GM23338 (cell line): ENCODE measurements at regions not wholly inside any gene's neighbourhood (a gene's known extent, or its start where the extent isn't known, plus 50 kb on each side); places are given as distances from the start of the nearest gene placed in this dataset.

Source experiments
- ATAC-seq: fragments of 200-7000 bp; cut with Tn5 transposase; 3 replicates; pipeline ENCODE4 v1.9.1; 2020
- DNase-seq: peaks from one replicate; pipeline ENCODE4 v3.0.0-alpha.2; 2015; ENCODE audit warnings: low spot score
- H2AFZ ChIP-seq: fragments of 200-600 bp; sonication (generic); 2 replicates; pipeline ENCODE4 v1.8.0; 2016; ENCODE audit warnings: antibody characterized with exemption, mild to moderate bottlenecking, moderate library complexity
- H3F3A ChIP-seq: fragments of 200-600 bp; sonication (generic); replicated peaks from 2 replicates; pipeline ENCODE4 v1.8.0; 2017; ENCODE audit warnings: antibody characterized with exemption, mixed run types, low read depth
- H3K27ac ChIP-seq: fragments of 200-600 bp; sonication (generic); 2 replicates; pipeline ENCODE4 v1.6.1; 2016; ENCODE audit warnings: low read depth
- H3K27me3 ChIP-seq: fragments of 200-600 bp; sonication (generic); 2 replicates; pipeline ENCODE4 v1.8.0; 2016; ENCODE audit warnings: mild to moderate bottlenecking, mixed run types, moderate library complexity; ENCODE audit not compliant: insufficient read depth
- H3K36me3 ChIP-seq: fragments of 200-600 bp; sonication (generic); 2 replicates; pipeline ENCODE4 v1.8.0; 2016; ENCODE audit warnings: mild to moderate bottlenecking; ENCODE audit not compliant: insufficient read depth
- H3K4me1 ChIP-seq: fragments of 200-600 bp; sonication (generic); 2 replicates; pipeline ENCODE4 v1.8.0; 2016; ENCODE audit warnings: mild to moderate bottlenecking, moderate library complexity; ENCODE audit not compliant: insufficient read depth
- H3K4me2 ChIP-seq: fragments of 200-600 bp; sonication (generic); 2 replicates; pipeline ENCODE4 v1.7.1; 2017; ENCODE audit warnings: mixed run types
- H3K4me3 ChIP-seq: fragments of 200-600 bp; sonication (generic); 2 replicates; pipeline ENCODE4 v1.6.1; 2016; ENCODE audit warnings: mixed run types
- H3K79me2 ChIP-seq: fragments of 200-600 bp; sonication (generic); replicated peaks from 2 replicates; pipeline ENCODE4 v1.8.0; 2017; ENCODE audit warnings: mild to moderate bottlenecking; ENCODE audit not compliant: insufficient read depth
- H3K9me2 ChIP-seq: fragments of 200-600 bp; sonication (generic); 2 replicates; pipeline ENCODE4 v1.8.0; 2017; ENCODE audit not compliant: insufficient read depth
- H4K20me1 ChIP-seq: fragments of 200-600 bp; sonication (generic); replicated peaks from 2 replicates; pipeline ENCODE4 v1.8.0; 2017; ENCODE audit warnings: mild to moderate bottlenecking; ENCODE audit not compliant: insufficient read depth
- H3K27ac Mint-ChIP-seq: 2 replicates; pipeline ENCODE4 v1.8.0; 2020; ENCODE audit warnings: inconsistent platforms, mild to moderate bottlenecking, moderate library complexity, mixed read lengths
- H3K27me3 Mint-ChIP-seq: 3 replicates; pipeline ENCODE4 v1.8.0; 2022; ENCODE audit warnings: low read depth, mild to moderate bottlenecking, moderate library complexity, mixed read lengths, inconsistent platforms; ENCODE audit not compliant: insufficient read depth, poor library complexity
- H3K36me3 Mint-ChIP-seq: 3 replicates; pipeline ENCODE4 v1.8.0; 2021; ENCODE audit warnings: low read depth, mild to moderate bottlenecking, inconsistent platforms, moderate library complexity, mixed read lengths
- H3K4me1 Mint-ChIP-seq: 3 replicates; pipeline ENCODE4 v1.8.0; 2020; ENCODE audit warnings: mild to moderate bottlenecking, inconsistent platforms, mixed read lengths
- H3K4me3 Mint-ChIP-seq: 3 replicates; pipeline ENCODE4 v1.8.0; 2021; ENCODE audit warnings: moderate library complexity, mild to moderate bottlenecking, inconsistent platforms, mixed read lengths
- H3K9me3 Mint-ChIP-seq: 3 replicates; pipeline ENCODE4 v1.8.0; 2020; ENCODE audit warnings: moderate library complexity, mild to moderate bottlenecking, inconsistent platforms, mixed read lengths
- CREB1 ChIP-seq: fragments of 250-450 bp; sonication (Bioruptor Pico); IDR thresholded peaks from 2 replicates; pipeline ENCODE4 v1.5.0; 2020; ENCODE audit warnings: low read depth, mild to moderate bottlenecking, moderate library complexity
- ETS1 ChIP-seq: IDR thresholded peaks from 2 replicates; pipeline ENCODE4 v1.6.1; 2016; ENCODE audit warnings: antibody characterized with exemption
- EZH2phosphoT487 ChIP-seq: fragments of 200-600 bp; sonication (generic); IDR thresholded peaks from one replicate; pipeline ENCODE4 v1.8.1; 2018; ENCODE audit warnings: antibody characterized with exemption; ENCODE audit not compliant: unreplicated experiment
- NANOG ChIP-seq: IDR thresholded peaks from 2 replicates; pipeline ENCODE4 v1.6.1; 2016; ENCODE audit warnings: antibody characterized with exemption, borderline replicate concordance
- POLR2AphosphoS5 ChIP-seq: IDR thresholded peaks from 2 replicates; pipeline ENCODE4 v1.6.1; 2016; ENCODE audit warnings: antibody characterized with exemption, low read depth
- ZNF114 ChIP-seq: fragments of 250-450 bp; sonication (Bioruptor Pico); IDR thresholded peaks from 2 replicates; pipeline ENCODE4 v1.5.0; 2020; ENCODE audit warnings: mild to moderate bottlenecking, moderate library complexity
- ZNF462 ChIP-seq: fragments of 250-450 bp; sonication (Bioruptor Pico); IDR thresholded peaks from 2 replicates; pipeline ENCODE4 v1.5.0; 2020; ENCODE audit warnings: mild to moderate bottlenecking, moderate library complexity

GRCh38 chr3:3448468-3448867 is 269.0 kb upstream of the CRBN start (continued):
- TF ChIP-seq ZNF462 (CRISPR knock-in tag), result no peak
- no peak for TF ChIP-seq CREB1 (CRISPR knock-in tag)
- TF ChIP-seq ZNF114 (CRISPR knock-in tag), result no peak
- no peak for TF ChIP-seq ETS1
- TF ChIP-seq NANOG, result no peak
- no peak for TF ChIP-seq EZH2phosphoT487

GRCh38 chr3:3447641-3448040 is 268.1 kb upstream of the CRBN start:
- H3K36me3 ChIP-seq, result no peaks in the 10 kb centered on the region
- no peak overlapping the region for H2AFZ ChIP-seq
- ATAC-seq, result no peak
- Mint-ChIP-seq H3K4me1 (no peaks in the 10 kb centered on the region), H3K27ac (no peak overlapping the region), H3K4me3 (no peak overlapping the region), H3K36me3 (peaks cover 33% of the 10 kb centered on the region; the same call in 2 of the 3 replicates), H3K9me3 (peaks cover 96% of the 10 kb centered on the region), H3K27me3 (peaks cover 4% of the 10 kb centered on the region)
- H3K27me3 ChIP-seq, result no peaks in the 10 kb centered on the region
- H4K20me1 ChIP-seq, result no peaks in the 10 kb centered on the region
- no peak for DNase-seq
- no peak overlapping the region for H3K27ac ChIP-seq
- H3K79me2 ChIP-seq, result no peaks in the 10 kb centered on the region
- H3K4me1 ChIP-seq, result no peaks in the 10 kb centered on the region
- H3K4me2 ChIP-seq, result no peak overlapping the region
- H3F3A ChIP-seq, result no peaks in the 10 kb centered on the region
- peaks cover 3% of the 10 kb centered on the region; the same call in 1 of the 2 replicates for H3K9me2 ChIP-seq
- no peak overlapping the region for H3K4me3 ChIP-seq
- no peak for TF ChIP-seq POLR2AphosphoS5
- TF ChIP-seq ZNF462 (CRISPR knock-in tag), result no peak
- TF ChIP-seq NANOG, result no peak
